ENCODE measurements at regions not wholly inside any gene's neighbourhood (a gene's known extent, or its start where the extent isn't known, plus 50 kb on each side); places are given as distances from the start of the nearest gene placed in this dataset.
"Not testable (repeated sequence)": the region's sequence is repeated elsewhere in the genome, so short reads cannot be mapped to it uniquely, and the experiment has no call there.

- no peak for DNase-seq
Observed at GRCh38 chr5:120919017-120919416, 454.9 kb downstream of the PRR16 start.

- DNase-seq, result no peak
Observed at GRCh38 chr5:120923026-120923425, 458.9 kb downstream of the PRR16 start.

GRCh38 chr5:120926471-120926870 is 462.4 kb downstream of the PRR16 start:
- DNase-seq, result no peak

- DNase-seq, result no peak
Observed at GRCh38 chr5:120927950-120928530, 463.9 kb downstream of the PRR16 start.

GRCh38 chr5:120932480-120932879 is 468.4 kb downstream of the PRR16 start:
- no peak for DNase-seq

- DNase-seq, result no peak
Observed at GRCh38 chr5:120934031-120934430, 469.9 kb downstream of the PRR16 start.

- DNase-seq, result no peak
Observed at GRCh38 chr5:120936652-120937051, 472.6 kb downstream of the PRR16 start.

GRCh38 chr5:120938604-120939003 is 474.5 kb downstream of the PRR16 start:
- DNase-seq, result no peak

- no peak for DNase-seq
Observed at GRCh38 chr5:120942596-120943350, 478.7 kb downstream of the PRR16 start.

- DNase-seq, result not testable (repeated sequence)
Observed at GRCh38 chr5:120949596-120949995, 485.5 kb downstream of the PRR16 start.

- DNase-seq, result not testable (repeated sequence)
Observed at GRCh38 chr5:120953445-120953844, 489.3 kb downstream of the PRR16 start.

- DNase-seq, result no peak
Observed at GRCh38 chr5:120954255-120954654, 490.2 kb downstream of the PRR16 start.

- no peak for DNase-seq
Observed at GRCh38 chr5:120955795-120956194, 491.7 kb downstream of the PRR16 start.

GRCh38 chr5:120958877-120959485 is 494.9 kb downstream of the PRR16 start:
- no peak for DNase-seq

- no peak for DNase-seq
Observed at GRCh38 chr5:120960510-120960909, 496.4 kb downstream of the PRR16 start.

- no peak for DNase-seq
Observed at GRCh38 chr5:120967366-120967765, 503.3 kb downstream of the PRR16 start.

GRCh38 chr5:120974690-120975089 is 510.6 kb downstream of the PRR16 start:
- DNase-seq, result no peak

GRCh38 chr5:120982351-120982750 is 518.3 kb downstream of the PRR16 start:
- DNase-seq, result no peak

GRCh38 chr5:120985526-120985925 is 521.4 kb downstream of the PRR16 start:
- DNase-seq, result no peak

GRCh38 chr5:120988491-120988890 is 524.4 kb downstream of the PRR16 start:
- no peak for DNase-seq

- DNase-seq, result no peak
Observed at GRCh38 chr5:120988941-120989340, 524.8 kb downstream of the PRR16 start.

- DNase-seq, result no peak
Observed at GRCh38 chr5:120991569-120991968, 527.5 kb downstream of the PRR16 start.

- DNase-seq, result no peak
Observed at GRCh38 chr5:120994112-120994511, 530.0 kb downstream of the PRR16 start.
